ENCODE measurements at regions not wholly inside any gene's neighbourhood (a gene's known extent, or its start where the extent isn't known, plus 50 kb on each side); places are given as distances from the start of the nearest gene placed in this dataset.
"Not testable (repeated sequence)": the region's sequence is repeated elsewhere in the genome, so short reads cannot be mapped to it uniquely, and the experiment has no call there.

GRCh38 chr12:33536431-33536830 lies 96.8 kb upstream of the SYT10 start:
- TF ChIP-seq CTCF (IDR thresholded peaks at IDR 0.05; ENCODE audit: low read depth, low read length) = no peak
- no peak overlapping the region for H3K4me3 ChIP-seq (replicated peaks in 1 of 2; ENCODE audit: low read depth in 2 of 2, low read length in 2 of 2)
- no peak for DNase-seq (ENCODE audit: low read depth in 2 of 2)

DNA sequence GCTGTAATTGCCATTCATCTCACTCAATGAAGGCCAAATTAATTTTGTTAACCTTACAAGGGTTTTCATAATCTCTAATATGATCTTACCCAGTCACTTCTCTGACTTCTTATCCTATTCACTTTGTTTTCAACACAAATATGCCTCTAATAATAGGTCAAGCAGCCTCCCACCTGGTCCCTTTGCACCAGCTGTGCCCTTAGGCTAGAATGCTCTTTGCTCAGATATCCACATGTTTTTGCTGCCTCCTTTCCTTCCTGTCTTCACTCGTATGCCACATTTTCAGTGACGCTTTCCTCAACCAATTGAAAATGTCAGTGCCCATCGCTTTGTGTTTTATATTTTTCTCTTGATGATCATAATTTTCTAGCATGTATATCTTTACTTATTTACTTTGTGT lies 106.4 kb upstream of the SYT10 start:
- no peak for DNase-seq (ENCODE audit: low read depth in 2 of 2)
- no peak overlapping the region for H3K4me3 ChIP-seq (replicated peaks in 1 of 2; ENCODE audit: low read depth in 2 of 2, low read length in 2 of 2)
- no peak for TF ChIP-seq CTCF (IDR thresholded peaks at IDR 0.05; ENCODE audit: low read depth, low read length)

DNA sequence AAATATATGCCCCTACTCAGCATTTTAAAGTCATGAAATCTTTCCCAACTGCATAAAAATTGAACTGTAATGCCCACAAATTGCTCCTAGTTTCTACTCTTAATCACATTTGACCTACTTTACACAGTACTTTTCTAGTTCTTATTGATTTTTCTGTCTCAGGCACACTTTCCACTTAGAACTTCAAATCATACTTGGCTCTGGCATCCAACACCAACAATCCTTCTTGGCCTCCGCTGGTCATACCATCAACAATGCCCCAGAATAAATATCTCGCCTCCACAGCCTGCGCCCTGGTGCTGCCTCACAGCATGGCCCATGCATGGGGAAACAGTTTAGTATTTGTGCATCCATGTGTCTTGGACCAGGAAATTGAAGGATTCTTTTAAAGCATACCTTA lies 107.5 kb upstream of the SYT10 start:
- DNase-seq (ENCODE audit: low read depth in 2 of 2) = no peak
- TF ChIP-seq CTCF (IDR thresholded peaks at IDR 0.05; ENCODE audit: low read depth, low read length) = no peak
- H3K4me3 ChIP-seq (replicated peaks in 1 of 2; ENCODE audit: low read depth in 2 of 2, low read length in 2 of 2) = no peak overlapping the region

DNA sequence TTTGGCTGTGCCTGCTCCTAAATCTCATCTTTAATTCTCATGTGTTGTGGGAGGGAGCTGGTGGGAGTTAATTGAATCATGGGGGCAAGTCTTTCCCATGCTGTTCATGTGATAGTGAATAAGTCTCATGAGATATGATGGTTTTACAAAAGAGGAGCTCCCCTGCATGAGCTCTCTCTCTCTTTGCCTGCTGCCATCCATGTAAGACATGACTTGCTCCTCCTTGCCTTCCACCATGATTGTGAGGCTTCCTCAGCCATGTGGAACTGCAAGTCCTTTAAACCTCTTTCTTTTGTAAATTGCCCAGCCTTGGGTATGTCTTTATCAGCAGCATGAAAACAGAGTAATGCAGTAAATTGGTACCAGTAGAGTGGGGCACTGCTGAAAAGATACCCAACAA lies 110.6 kb upstream of the SYT10 start:
- H3K4me3 ChIP-seq (replicated peaks in 1 of 2; ENCODE audit: low read depth in 2 of 2, low read length in 2 of 2); DNase-seq (ENCODE audit: low read depth in 2 of 2): not testable (repeated sequence)

DNA sequence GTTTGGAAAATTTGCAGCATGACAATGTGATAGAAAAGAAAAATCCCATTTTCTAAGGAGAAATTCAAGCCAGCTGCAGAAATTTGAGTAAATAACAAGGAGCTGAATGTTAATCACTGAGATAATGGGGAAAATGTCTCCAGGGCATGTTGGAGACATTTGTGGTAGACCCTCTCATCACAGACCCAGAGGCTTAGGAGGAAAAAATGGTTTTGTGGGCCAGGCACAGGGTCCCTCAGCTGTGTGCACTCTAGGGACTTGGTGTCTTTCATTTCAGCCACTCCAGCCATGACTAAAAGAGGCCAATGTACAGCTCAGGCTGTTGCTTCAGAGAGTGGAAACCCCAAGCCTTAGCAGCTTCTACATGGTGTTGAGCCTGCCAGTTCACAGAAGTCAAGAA lies 111.4 kb upstream of the SYT10 start:
- no peak for DNase-seq (ENCODE audit: low read depth in 2 of 2)
- no peak overlapping the region for H3K4me3 ChIP-seq (replicated peaks in 1 of 2; ENCODE audit: low read depth in 2 of 2, low read length in 2 of 2)
- no peak for TF ChIP-seq CTCF (IDR thresholded peaks at IDR 0.05; ENCODE audit: low read depth, low read length)

DNA sequence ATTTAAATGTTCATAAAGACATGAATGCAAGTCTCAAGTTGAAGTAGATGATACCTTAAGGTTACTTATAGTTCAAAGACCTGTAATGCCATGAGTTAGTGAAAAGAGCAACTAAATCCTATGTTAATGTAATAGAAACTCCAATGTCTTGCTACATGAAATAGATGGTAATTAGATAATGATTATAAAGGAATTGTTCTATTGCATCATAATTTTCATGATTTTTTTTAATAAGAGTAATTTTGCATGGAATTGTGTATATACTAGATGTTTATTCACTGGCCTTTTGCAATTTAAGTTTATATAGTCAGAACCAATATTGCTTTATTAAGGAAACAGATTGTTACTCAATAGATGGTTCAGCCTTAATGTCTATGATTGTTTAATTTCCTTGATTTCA lies 115.5 kb upstream of the SYT10 start:
- TF ChIP-seq CTCF (IDR thresholded peaks at IDR 0.05; ENCODE audit: low read depth, low read length) = no peak
- H3K4me3 ChIP-seq (replicated peaks in 1 of 2; ENCODE audit: low read depth in 2 of 2, low read length in 2 of 2) = no peak overlapping the region
- DNase-seq (ENCODE audit: low read depth in 2 of 2) = no peak

DNA sequence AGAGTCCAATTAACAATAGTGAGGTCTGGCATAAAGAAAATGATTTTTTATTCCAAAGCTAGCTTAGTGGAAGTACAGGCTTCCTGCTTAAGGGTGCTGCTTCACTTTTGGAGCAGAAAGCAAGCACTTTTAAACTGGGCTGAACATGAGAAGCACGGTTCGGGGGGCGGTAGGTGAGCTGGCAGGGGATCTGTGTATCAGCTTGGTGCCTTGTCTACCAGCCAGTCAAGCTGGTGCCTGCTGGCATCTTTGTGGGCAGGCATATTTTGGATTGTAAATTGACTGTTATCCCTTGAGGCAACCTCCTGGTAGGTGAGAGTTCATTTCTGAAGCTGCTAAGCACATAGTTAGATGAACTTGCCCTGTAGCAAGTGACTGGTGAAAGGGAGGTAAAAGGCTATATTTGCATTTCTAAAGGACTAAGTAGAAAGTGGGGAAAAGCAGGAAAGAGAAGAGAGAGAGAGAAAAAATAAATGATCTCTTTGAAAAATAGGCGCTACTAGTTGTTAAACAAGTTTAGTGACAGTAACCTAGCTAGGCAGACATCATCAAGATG lies 121.1 kb upstream of the SYT10 start:
- TF ChIP-seq CTCF (IDR thresholded peaks at IDR 0.05; ENCODE audit: low read depth, low read length) = no peak
- H3K4me3 ChIP-seq (replicated peaks in 1 of 2; ENCODE audit: low read depth in 2 of 2, low read length in 2 of 2) = no peak overlapping the region
- DNase-seq (ENCODE audit: low read depth in 2 of 2) = no peak

Data from cardiac fibroblast (primary cell).